ENCODE measurements at regions not wholly inside any gene's neighbourhood (a gene's known extent, or its start where the extent isn't known, plus 50 kb on each side); places are given as distances from the start of the nearest gene placed in this dataset.
A peak's percentile ranks its signal among the peaks of the same experiment; 100 is the strongest.
"Not testable (repeated sequence)": the region's sequence is repeated elsewhere in the genome, so short reads cannot be mapped to it uniquely, and the experiment has no call there.

DNA sequence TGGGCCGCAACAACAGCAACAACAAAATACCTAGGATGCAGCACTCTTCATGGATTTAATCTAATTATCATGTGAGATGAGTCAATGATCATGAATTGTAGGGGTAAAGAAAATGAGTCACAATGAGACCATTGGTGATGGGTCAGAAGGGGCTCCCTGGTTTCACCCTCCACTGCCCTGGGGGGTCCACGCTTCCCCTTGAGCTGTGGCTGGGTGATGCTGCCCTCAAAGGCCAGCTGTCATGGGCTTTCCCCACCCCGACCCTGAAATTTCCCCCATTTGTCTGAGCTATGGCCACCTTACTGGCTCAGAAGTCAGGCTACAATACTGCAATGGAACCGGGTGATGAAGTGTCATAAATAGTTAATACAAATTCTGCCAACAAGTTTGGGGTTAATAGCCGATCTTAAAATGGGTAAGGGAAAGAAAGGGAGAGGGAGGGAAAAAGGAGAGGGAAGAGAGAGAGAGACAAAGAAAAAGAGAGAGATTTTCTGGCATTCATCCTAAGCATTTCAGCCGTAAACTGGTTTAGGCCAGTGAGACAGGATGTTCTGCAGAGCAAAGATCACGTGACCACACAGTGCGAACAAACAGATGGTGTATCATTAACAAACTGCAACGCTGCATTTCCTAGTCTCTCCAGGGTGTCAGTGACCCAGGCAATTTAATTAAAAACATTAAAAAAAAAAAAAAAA is 143.4 kb upstream of the ERRFI1 start:
- peak in 1 of 2 donors; percentile 31 for DNase-seq (ENCODE audit: low read depth in 2 of 2)

DNA sequence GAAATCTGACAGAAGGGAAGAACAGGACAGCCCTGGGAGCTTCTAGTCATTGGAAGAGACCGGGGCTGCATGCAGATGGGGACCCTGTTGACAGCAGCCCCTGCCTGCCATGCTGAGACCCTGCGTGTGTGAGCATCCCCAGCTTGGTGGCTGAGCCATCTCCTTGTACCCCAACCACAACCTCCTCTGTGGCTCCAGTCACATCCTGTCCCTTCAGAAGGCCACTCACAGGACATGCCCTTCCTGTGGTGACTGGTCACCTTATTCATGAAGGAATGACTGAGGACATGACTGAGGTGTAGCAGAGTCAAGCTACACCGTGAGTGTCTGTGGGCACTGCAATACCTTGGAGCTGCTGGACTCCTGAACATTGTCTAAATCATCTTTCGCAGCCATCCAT is 141.8 kb upstream of the ERRFI1 start:
- DNase-seq (ENCODE audit: low read depth in 2 of 2) = no peak

DNA sequence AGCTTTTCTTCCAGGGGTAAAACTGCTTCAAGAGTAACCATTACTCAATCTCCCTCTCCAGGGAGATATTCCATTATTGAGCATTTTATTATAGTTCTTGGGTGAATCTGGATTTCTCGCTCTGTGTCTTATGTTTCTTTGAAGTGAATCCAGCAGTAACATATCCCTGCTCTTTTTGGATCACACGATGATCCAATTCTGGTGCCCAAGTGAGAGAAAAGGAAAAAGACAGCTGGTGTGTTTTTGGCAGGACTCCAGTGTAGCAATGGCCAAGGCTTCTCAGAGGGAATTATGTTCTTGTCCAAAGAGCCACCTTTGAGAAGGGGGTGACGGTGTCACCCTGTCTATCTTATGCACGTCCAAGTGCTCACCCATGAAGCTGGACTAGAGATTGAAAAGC is 140.3 kb upstream of the ERRFI1 start:
- DNase-seq (ENCODE audit: low read depth in 2 of 2) = no peak

DNA sequence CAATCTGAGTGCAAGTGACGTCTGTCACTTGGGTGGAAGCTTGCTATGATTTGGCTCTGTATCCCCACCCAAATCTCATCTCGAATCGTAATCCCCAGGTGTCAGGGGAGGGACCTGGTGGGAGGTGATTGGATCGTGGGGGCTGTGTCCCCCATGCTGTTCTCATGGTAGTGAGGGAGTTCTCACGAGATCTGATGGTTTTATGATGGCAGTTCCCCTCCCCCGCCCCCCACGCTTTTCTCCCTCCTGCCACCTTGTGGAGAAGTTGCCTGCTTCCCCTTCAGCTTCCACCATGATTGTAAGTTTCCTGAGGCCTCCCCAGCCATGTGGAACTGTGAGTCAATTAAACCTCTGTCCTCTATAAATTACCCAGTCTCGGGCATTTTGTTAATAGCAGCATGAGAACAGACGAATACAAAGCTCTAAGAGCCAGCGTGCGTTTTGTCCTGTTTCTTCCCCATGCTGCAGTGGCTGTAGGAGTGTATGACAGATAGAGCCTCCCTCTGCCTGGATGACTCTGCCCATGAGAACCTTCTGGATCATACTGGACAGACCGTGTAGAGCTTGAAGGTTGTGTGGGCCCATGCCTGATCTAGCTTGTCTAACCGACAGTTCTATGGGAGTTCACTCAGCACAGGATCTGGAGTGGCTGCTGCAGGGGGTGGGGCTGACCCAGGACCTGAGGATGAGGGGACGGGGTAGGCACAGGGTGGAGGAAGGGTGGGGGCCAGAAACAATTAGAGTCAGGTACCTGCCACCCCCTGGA is 139.7 kb upstream of the ERRFI1 start:
- peak in 1 of 2 donors; percentile 12 for DNase-seq (ENCODE audit: low read depth in 2 of 2)

DNA sequence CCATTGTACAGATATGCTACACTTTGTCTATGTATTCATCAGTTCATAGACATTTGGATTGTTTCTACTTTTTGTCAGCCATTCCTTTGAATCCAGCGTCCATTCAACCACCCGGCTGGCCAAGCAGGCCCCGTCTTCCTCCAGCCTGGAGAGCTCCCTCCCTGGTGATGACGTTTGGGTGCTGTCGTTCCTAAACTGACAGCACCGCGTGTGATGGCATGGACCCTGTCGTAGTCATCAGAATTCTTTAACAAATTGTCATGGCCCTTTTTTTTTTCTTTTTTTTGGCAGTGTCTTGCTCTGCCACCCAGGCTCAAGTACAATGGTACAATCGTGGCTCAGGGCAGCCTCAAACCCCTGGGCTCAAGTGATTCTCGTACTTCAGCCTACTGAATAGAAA is 138.6 kb upstream of the ERRFI1 start:
- no peak for DNase-seq (ENCODE audit: low read depth in 2 of 2)

DNA sequence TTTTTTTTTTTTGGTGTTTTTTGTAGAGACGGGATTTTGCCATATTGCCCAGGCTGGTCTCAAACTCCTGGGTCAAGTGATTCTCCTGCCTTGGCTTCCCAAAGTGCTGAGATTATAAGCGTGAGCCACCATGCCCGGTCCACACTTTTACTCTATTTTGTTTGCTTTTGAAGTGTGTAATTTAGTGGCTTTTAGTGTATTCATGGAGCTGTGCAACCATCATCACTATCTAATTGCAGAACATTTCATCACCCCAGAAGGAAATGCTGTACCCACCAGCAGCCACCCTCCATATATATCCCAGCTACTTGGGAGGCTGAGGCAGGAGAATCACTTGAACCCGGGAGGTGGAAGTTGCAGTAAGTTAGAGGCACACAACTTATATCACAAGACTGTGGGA is 136.9 kb upstream of the ERRFI1 start:
- no peak for DNase-seq (ENCODE audit: low read depth in 2 of 2)

DNA sequence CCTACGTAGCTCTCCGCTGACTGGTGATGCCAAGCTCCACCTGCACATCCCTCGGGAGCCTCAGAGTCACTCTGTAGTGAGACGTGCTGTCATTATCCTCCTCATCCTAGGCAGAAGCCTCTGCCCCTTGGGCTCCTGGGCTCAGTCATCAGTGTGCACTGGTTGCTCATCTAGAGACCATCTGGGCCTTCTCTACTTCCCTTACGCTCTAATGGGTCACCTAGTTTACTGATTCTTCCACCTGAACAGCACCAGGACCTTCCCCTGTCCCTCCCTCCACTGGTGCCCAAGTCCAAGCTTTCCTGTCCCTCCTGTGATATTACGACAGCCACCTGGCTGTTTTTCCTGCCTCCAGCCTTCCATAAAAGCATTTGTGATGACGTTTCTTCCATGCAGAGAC is 136.1 kb upstream of the ERRFI1 start:
- DNase-seq (ENCODE audit: low read depth in 2 of 2) = no peak

DNA sequence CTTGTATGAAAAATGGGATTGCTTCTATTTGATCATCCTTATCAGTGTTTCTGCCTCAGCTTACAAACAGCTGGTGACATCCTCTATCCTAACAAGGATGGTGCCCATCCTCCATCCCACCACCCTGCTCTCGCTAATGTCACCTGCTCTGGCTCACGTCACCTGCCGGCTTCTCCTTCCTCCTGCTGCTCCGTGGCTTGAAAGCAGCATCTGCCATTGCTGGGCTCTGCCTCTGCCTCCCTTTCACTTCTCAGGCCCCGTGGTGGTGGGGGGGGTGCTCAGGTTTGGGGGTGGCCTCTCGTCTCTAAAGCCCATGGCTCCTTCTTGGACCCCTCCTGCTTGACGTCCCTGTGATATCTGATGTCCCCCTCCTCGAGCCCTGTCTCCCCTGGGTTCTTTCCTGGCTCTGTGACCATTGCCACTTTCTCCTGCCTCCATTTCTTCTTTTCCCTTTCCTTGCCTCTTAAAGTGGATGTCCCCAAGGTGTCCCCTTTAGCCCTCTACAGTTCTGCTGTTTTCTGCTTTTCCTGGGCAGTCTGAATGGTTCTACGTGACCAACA is 135.5 kb upstream of the ERRFI1 start:
- DNase-seq (ENCODE audit: low read depth in 2 of 2) = no peak

DNA sequence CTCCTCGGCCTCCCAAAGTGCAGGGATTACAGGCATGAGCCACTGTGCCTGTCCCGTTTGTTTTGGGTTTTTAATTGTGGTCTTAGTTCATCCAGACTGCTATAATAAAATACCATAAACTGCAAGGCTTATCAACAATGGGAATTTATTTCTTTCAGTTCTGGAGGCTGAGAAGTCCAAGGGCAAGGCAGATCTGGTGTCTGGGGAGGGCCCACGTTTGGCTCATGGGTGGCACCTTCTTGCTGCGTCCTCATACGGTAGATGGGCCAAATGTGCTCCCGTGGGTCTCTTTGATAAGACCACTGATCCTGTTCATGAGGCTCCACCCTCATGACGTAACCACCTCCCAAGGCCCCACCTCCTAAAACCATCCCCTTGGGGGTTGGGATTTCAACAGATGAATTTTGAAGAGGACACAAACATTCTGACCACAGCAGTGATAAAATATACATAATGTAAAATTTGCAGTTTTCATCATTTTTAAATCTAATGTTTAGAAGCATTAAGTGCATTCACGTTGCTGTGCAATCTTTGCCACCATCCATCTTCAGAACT is 133.4 kb upstream of the ERRFI1 start:
- DNase-seq (ENCODE audit: low read depth in 2 of 2) = no peak

DNA sequence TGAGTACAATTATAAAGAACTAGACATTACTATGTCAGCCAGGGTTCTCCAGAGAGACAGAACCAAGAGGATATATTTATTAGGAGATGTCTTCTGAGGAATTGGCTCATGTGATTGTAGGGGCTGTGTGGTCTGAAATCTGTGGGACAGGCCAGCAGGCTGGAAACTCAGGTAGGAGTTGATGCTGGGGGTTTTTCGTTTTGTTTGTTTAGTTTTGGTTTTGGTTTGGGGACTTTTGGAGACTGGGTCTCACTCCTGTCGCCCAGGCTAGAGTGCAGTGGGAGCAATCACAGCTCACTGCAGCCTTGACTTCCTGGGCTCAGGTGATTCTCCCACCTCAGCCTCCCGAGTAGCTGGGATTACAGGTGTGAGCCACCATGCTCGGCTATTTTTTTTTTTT is 132.9 kb upstream of the ERRFI1 start:
- no peak for DNase-seq (ENCODE audit: low read depth in 2 of 2)

DNA sequence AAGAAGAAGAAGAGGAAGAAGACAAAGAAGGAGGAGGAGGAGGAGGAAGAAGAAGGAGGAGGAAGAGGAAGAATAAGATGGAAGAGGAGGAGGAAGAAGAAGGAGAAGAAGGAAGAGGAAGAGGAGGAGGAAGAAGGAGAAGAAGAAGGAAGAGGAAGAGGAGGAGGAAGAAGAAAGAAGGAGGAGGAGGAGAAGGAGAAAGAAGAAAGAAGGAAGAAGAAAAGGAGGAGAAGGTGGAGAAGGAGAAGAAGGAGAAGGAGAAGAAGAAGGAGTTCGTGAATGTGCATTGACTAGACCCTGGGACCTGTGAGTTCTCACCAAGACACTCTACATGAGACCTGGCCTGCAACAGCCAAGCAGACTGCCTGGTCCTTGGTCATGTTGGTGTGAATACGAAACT is 131.7 kb upstream of the ERRFI1 start:
- no peak for DNase-seq (ENCODE audit: low read depth in 2 of 2)

DNA sequence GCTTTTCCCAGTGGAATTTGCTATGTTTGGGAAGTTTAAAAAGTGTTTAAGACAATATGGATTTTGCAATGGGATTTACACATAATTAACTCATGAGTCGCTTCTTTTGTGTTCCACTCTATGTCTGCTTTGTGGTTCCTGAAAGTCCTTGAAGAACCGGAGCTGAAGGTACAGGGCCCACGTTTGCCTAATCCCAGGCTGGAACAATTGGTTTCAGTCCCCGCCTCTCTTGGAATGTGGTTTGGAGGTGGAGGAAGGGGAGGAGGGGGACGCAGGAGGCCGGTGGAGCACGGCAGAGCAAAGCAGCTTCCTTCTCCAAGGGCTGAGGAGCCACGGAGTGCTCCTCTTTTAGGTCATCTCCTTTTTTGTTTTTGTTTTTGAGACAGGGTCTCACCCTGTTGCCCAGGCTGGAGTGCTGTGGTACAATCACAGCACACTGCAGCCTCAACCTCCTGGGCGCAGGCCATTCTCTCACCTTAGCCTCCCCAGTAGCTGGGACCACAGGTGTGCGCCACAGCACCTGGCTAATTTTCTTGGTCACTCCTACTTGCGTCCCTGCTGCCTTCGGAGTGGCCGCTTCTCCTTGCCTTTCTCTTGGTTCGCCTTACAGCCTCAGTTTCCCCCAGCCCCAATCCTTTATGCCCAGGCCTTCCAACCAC is 129.5 kb upstream of the ERRFI1 start:
- no peak for DNase-seq (ENCODE audit: low read depth in 2 of 2)

DNA sequence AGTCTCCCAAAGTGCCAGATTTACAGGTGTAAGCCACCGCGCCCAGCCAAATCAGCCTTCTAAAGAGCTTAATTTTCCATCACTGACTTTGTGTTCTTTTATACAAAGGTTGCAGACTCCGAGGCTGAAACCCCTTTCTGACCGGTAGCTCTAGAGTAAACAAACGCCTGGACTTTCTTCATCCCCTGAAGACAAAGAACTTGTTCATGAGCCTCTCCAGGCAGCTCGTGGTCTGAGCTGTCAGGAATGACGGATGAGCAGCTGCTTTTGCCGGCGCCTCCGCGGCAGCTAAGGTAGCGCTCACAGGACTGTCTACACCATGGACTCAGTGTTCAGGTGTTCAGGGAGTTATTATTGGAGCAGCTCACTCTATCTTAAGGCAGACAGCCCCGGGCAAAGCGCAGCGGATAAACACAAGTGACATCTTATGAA is 128.5 kb upstream of the ERRFI1 start:
- DNase-seq (ENCODE audit: low read depth in 2 of 2) = no peak

DNA sequence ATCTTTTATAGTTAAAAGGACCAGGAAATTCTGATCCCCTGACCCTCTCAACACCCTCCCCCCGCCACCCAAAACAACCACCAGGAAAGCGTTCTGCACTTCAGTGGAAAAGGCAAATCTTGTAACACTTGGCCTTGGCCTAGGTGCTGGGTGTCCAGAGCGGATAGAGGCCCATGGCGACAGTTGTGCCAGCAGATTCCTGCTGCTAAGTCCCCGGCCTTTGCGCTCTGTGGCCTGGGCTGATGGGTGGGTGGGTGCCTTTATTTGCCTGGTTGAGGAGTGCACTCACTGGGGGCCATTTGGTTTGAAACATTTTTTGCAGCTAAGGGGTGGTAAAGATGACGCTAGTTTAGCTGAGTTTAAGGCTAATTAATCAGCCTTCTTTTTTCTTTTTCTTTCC is 127.9 kb upstream of the ERRFI1 start:
- no peak for DNase-seq (ENCODE audit: low read depth in 2 of 2)

DNA sequence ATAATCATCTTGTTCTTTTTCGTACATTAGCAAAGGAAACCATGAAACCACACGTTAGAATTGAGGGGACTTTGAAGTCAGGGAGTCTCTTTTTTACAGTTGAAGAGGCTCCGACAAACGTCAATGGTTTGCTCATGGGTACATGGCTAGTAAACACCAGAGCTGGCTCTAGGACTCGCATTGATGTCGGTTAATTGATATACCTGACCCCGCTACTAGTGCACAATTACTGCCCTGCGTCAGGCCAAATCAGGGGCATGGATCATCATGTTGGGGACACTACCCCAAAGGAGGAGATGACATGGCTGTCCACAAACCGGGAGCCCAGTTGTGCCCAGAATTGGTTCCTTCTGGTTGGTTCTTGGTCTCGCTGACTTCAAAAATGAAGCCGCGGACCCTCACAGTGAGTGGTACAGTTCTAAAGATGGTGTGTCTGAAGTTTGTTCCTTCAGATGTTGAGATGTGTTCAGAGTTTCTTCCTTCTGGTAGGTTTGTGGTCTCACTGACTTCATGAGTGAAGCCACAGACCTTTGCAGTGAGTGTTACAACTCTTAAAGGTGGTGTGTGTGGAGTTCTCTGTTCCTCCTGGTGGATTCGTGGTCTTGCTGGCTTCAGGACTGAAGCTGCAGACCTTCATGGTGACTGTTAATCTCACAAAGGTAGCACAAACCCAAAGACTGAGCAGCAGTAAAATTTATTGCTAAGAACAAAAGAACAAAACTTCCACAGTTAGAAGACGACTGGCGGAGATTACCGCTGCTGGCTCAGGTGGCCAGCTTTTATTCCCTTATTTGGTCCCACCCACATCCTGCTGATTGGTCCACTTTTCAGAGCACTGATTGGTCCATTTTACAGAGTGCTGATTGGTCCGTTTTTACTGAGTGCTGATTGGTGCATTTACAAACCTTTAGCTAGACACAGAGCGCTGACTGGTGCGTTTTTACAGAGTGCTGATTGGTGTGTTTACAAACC is 126.9 kb upstream of the ERRFI1 start:
- peak; percentile 11 to 12 for DNase-seq (ENCODE audit: low read depth in 2 of 2)

DNA sequence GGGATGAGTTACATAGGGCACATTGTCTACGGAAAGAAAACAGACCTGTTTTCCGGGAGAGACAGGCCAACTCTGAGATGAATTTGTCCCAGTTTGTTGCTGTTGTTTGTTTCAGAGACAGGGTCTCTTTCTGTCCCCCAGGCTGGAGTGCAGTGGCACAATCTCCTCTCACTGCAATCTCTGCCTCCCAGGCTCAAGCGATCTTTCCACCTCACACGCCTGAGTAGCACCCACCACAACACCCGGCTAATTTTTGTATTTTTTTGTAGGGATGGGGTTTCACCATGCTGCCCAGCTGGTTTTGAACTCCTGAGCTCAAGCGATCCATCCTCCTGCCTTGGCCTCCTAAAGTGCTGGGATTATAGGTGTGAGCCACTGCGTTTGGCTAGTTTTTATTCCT is 125.5 kb upstream of the ERRFI1 start:
- no peak for DNase-seq (ENCODE audit: low read depth in 2 of 2)

DNA sequence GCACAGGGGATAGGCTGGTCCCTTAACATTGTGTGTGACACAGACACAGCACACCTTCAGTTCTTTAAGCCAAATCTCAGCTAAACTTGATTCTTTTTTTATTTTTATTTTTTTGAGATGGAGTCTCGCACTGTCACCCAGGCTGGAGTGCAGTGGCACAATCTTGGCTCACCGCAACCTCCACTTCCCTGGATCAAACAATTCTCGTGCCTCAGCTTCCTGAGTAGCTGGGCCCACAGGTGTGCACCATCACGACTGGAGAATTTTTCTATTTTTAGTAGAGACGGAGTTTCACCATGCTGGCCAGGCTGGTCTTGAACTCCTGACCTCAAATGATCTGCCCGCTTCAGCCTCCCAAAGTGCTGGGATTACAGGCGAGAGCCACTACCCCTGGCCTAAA is 123.6 kb upstream of the ERRFI1 start:
- DNase-seq (ENCODE audit: low read depth in 2 of 2) = not testable (repeated sequence)

DNA sequence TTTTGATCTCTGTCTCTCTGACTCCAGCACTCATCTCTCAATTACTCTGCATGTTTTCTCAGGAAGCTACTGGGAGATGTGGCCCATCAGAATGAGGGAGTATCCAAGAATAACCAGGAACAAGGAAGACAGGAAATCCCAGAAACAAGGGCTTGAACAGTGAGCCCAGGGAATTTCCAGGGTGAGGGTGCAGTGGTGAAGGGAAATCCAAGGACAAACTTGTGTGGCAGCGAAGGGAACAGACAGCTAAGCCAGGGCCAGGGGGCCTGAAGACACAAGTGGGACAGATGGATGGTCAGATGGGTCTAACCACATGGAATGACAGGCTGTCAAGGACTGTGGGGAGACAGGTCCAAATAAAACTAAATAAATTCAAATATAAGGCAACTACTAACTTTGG is 121.8 kb upstream of the ERRFI1 start:
- no peak for DNase-seq (ENCODE audit: low read depth in 2 of 2)

DNA sequence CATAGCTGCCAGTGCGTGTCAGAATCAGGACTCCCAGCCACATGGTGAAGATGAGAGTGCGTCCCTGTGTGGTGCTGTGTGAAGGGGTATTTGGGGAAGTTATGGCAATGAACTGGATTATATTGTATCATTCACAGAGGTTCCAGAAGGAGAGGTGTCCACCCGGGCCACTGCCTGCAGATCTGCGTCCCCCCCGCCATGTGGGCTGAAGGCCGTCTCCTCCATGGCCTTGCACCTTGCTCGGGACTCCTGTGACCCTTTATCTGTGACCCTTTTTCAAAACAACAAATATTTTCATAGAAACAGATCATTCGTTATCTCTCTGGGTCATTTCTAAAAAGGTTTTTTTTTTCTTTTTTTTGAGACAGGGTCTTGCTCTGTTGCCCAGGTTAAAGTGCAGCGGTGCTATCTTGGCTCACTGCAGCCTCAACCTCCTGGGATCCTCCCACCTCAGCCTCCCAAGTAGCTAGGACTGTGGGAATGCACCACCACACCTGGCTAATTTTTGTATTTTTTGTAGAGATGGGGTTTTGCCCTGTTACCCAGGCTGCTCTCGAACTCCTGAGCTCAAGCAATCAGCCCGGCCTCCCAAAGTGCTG is 120.2 kb upstream of the ERRFI1 start:
- DNase-seq (ENCODE audit: low read depth in 2 of 2) = no peak

DNA sequence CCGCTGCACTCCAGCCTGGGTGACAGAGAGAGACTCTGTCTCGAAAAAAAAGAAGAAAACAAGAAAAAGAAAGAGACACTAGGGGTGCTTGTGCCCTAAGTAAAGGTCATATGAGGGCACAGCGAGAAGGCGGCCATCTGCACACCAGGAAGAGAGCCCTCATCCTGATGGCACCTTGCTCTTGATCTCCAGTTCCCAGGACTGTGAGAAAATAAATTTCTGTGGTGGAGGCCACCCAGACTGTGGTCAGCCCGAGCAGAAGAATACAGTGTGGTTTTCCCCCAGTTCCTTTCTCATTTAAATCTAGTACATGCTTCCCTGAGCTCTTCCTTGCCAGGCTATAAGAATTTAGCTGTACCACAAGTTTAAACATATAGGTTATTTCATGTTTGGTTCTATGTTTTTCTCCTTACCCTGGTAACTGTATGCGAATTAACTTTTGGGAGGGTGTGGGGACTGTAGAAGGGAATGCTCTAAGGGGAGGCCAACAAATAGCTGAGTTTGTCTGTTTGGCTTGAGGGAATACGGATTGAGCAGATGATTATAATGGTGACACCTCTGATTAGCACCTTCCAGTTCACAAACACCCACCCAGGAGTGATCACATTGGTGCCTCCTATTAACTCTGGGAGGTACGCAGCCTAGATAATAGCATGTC is 119.6 kb upstream of the ERRFI1 start:
- DNase-seq (ENCODE audit: low read depth in 2 of 2) = no peak

All from stimulated activated CD4-positive, alpha-beta T cell treated with anti-CD3 and anti-CD28 coated beads, Interleukin-4, amount 100 ng/mL, for 48 hours (primary cell).